SU-DHL-6 (cell line): ENCODE measurements at regions not wholly inside any gene's neighbourhood (a gene's known extent, or its start where the extent isn't known, plus 50 kb on each side); places are given as distances from the start of the nearest gene placed in this dataset.

ENCODE experiments used
- H2AFZ ChIP-seq: fragments of 200-600 bp; sonication (generic); 2 replicates; pipeline ENCODE4 v1.6.1; 2014; ENCODE audit warnings: low read depth, mild to moderate bottlenecking, moderate library complexity, mixed read lengths, antibody characterized with exemption, low read length; ENCODE audit not compliant: severe bottlenecking
- H3F3A ChIP-seq: fragments of 200-600 bp; shearing (Covaris generic); 2 replicates; pipeline ENCODE4 v1.6.0; 2016; ENCODE audit warnings: antibody characterized with exemption, mild to moderate bottlenecking; ENCODE audit not compliant: insufficient read depth
- H3K27ac ChIP-seq: fragments of 200-600 bp; sonication (generic); 2 replicates; pipeline ENCODE4 v1.5.1; 2016; ENCODE audit warnings: low read depth, mild to moderate bottlenecking, low read length, moderate library complexity, mixed read lengths
- H3K27me3 ChIP-seq: fragments of 200-600 bp; sonication (generic), shearing (Covaris generic); 2 replicates; pipeline ENCODE4 v1.6.0; 2014; ENCODE audit warnings: mild to moderate bottlenecking, low read length
- H3K36me3 ChIP-seq: fragments of 200-600 bp; sonication (generic); 2 replicates; pipeline ENCODE4 v1.6.1; 2014; ENCODE audit warnings: mild to moderate bottlenecking, low read length, mixed read lengths
- H3K4me2 ChIP-seq: fragments of 300-600, 200-600 bp; shearing (Covaris generic), sonication (generic); 2 replicates; pipeline ENCODE4 v1.6.0; 2014; ENCODE audit warnings: low read length, low read depth, mild to moderate bottlenecking; ENCODE audit not compliant: poor library complexity, severe bottlenecking
- H3K4me3 ChIP-seq: fragments of 200-600 bp; sonication (generic); 2 replicates; pipeline ENCODE4 v1.5.1; 2014; ENCODE audit warnings: antibody characterized with exemption, low read length, mild to moderate bottlenecking, mixed read lengths; ENCODE audit not compliant: insufficient read depth, poor library complexity, severe bottlenecking
- H3K79me2 ChIP-seq: fragments of 200-600 bp; sonication (generic); 2 replicates; pipeline ENCODE4 v1.6.1; 2014; ENCODE audit warnings: mild to moderate bottlenecking, low read length, moderate library complexity; ENCODE audit not compliant: insufficient read depth
- H3K9ac ChIP-seq: fragments of 200-600 bp; sonication (generic); 2 replicates; pipeline ENCODE4 v1.7.0; 2014; ENCODE audit warnings: mild to moderate bottlenecking, low read length
- H3K9me2 ChIP-seq: fragments of 200-600 bp; sonication (generic); replicated peaks from 2 replicates; pipeline ENCODE4 v1.6.1; 2014; ENCODE audit warnings: low read length; ENCODE audit not compliant: insufficient read depth
- H3K9me3 ChIP-seq: fragments of 200-600 bp; sonication (generic); 2 replicates; pipeline ENCODE4 v1.6.1; 2014; ENCODE audit warnings: low read length, mixed read lengths; ENCODE audit not compliant: insufficient read depth
- H4K20me1 ChIP-seq: fragments of 200-600 bp; sonication (generic); 2 replicates; pipeline ENCODE4 v1.6.1; 2014; ENCODE audit warnings: low read depth, mild to moderate bottlenecking, antibody characterized with exemption, low read length, moderate library complexity, mixed read lengths
- CTCF ChIP-seq: fragments of 200-600 bp; sonication (generic); IDR thresholded peaks from one replicate; pipeline ENCODE4 v1.5.1; 2017; ENCODE audit warnings: antibody characterized with exemption, mild to moderate bottlenecking, low read length, moderate library complexity; ENCODE audit not compliant: insufficient read depth, poor library complexity, severe bottlenecking
- EZH2phosphoT487 ChIP-seq: fragments of 200-600 bp; sonication (generic), shearing (Covaris generic); conservative IDR thresholded peaks from 2 replicates; pipeline ENCODE4 v1.6.1; 2018; ENCODE audit warnings: mild to moderate bottlenecking, antibody characterized with exemption, low read length, moderate library complexity, mixed read lengths

DNA sequence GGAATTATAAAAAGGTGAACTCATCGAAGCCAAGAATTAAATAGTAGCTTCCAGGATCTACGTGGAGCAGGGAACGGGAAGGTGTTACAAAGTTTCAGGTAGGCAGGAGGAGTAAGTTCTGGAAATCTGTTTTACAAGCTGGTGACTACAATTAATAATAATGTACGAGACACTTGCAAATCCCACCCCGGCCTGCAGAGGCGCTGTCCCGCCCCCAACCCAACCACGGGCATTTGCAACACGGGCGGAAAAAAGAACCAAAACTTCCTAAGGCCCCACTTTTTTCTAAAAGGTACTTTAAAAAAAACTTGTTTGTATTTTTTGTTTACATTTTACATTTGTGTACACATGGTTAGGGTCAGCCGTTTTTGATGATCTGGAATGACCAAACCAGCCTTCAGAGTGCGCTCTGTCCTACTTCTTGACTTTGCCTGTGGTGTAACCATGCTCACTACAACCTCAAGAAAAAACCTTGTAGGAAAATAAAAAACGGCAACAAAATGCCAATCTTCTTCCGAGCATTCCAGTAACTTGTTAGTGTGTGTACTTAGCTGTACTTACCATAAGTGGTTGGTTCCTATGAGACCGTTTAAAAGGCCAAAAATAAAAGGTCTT is 449.6 kb upstream of the B3GAT1 start:
- Histone ChIP-seq H2AFZ (no peak overlapping the region), H3K9me2 (no peaks in the 10 kb centered on the region), H3K79me2 (no peaks in the 10 kb centered on the region), H3K9me3 (no peaks in the 10 kb centered on the region), H3K9ac (no peak overlapping the region), H3K27me3 (no peaks in the 10 kb centered on the region), H4K20me1 (no peaks in the 10 kb centered on the region), H3K4me2 (no peak overlapping the region), H3K4me3 (no peak overlapping the region), H3K36me3 (no peaks in the 10 kb centered on the region), H3K27ac (no peak overlapping the region), H3F3A (no peaks in the 10 kb centered on the region)
- TF ChIP-seq EZH2phosphoT487 (no peak), CTCF (no peak)

- no peak for TF ChIP-seq CTCF
- TF ChIP-seq EZH2phosphoT487, result no peak
- Histone ChIP-seq H3K79me2 (no peaks in the 10 kb centered on the region), H3K27ac (no peak overlapping the region), H3K9me3 (no peaks in the 10 kb centered on the region), H4K20me1 (no peaks in the 10 kb centered on the region), H3K27me3 (no peaks in the 10 kb centered on the region), H3K9me2 (no peaks in the 10 kb centered on the region), H2AFZ (no peak overlapping the region), H3F3A (no peaks in the 10 kb centered on the region), H3K36me3 (no peaks in the 10 kb centered on the region), H3K9ac (no peak overlapping the region), H3K4me3 (no peak overlapping the region), H3K4me2 (no peak overlapping the region)
Observed at GRCh38 chr11:134858783-134859480, 446.9 kb upstream of the B3GAT1 start.

- H3F3A ChIP-seq, result no peaks in the 10 kb centered on the region
- H3K79me2 ChIP-seq, result no peaks in the 10 kb centered on the region
- no peak overlapping the region for H2AFZ ChIP-seq
- no peak overlapping the region for H3K27ac ChIP-seq
- no peaks in the 10 kb centered on the region for H3K36me3 ChIP-seq
- H3K27me3 ChIP-seq, result no peaks in the 10 kb centered on the region
- TF ChIP-seq CTCF (no peak), EZH2phosphoT487 (no peak)
- H3K9me2 ChIP-seq, result no peaks in the 10 kb centered on the region
- no peak overlapping the region for H3K4me2 ChIP-seq
- H4K20me1 ChIP-seq, result no peaks in the 10 kb centered on the region
- H3K9ac ChIP-seq, result no peak overlapping the region
- no peak overlapping the region for H3K4me3 ChIP-seq
- H3K9me3 ChIP-seq, result no peaks in the 10 kb centered on the region
Observed at GRCh38 chr11:134857035-134857434, 445.0 kb upstream of the B3GAT1 start.
